ENCODE measurements at regions not wholly inside any gene's neighbourhood (a gene's known extent, or its start where the extent isn't known, plus 50 kb on each side); places are given as distances from the start of the nearest gene placed in this dataset.

DNA sequence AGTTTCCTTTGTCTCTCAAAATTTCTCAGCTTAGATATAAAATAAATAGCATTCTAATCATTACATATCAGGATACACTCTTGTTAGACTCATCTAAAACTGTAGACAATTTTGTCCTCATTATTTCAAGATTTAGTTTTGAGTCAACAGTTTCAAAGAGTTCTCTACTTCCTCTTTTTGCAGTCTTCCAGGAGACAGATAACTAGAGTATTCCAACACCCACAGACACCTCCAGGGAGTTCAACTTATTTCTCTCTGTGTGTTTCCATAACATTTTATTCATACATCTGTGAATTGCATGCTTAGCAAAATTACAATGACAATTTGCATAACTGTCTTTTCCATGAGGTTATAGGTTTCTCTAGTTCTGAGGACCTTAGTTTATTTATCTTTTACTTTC, 166.6 kb upstream of the HNMT start:
- Histone ChIP-seq H3K27ac (no peak overlapping the region), H3K4me3 (no peak overlapping the region), H3K36me3 (no peaks in the 10 kb centered on the region), H3K27me3 (no peaks in the 10 kb centered on the region), H3K9me3 (ENCODE audit: low read depth) (no peaks in the 10 kb centered on the region), H3K4me1 (ENCODE audit: low read depth) (no peaks in the 10 kb centered on the region)
- DNase-seq (ENCODE audit: low read depth in 1 of 2, low spot score in 1 of 2), result no peak
- TF ChIP-seq, protein P1, sequence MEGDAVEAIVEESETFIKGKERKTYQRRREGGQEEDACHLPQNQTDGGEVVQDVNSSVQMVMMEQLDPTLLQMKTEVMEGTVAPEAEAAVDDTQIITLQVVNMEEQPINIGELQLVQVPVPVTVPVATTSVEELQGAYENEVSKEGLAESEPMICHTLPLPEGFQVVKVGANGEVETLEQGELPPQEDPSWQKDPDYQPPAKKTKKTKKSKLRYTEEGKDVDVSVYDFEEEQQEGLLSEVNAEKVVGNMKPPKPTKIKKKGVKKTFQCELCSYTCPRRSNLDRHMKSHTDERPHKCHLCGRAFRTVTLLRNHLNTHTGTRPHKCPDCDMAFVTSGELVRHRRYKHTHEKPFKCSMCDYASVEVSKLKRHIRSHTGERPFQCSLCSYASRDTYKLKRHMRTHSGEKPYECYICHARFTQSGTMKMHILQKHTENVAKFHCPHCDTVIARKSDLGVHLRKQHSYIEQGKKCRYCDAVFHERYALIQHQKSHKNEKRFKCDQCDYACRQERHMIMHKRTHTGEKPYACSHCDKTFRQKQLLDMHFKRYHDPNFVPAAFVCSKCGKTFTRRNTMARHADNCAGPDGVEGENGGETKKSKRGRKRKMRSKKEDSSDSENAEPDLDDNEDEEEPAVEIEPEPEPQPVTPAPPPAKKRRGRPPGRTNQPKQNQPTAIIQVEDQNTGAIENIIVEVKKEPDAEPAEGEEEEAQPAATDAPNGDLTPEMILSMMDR (IDR thresholded peaks at IDR 0.05; ENCODE audit: low read depth, low read length), result no peak

GRCh38 chr2:137799600-137799999, 164.7 kb upstream of the HNMT start:
- no peak overlapping the region for H3K27ac ChIP-seq
- H3K36me3 ChIP-seq, result no peaks in the 10 kb centered on the region
- H3K4me1 ChIP-seq (ENCODE audit: low read depth), result no peaks in the 10 kb centered on the region
- TF ChIP-seq, protein P1 (IDR thresholded peaks at IDR 0.05; ENCODE audit: low read depth, low read length), result no peak
- no peak for DNase-seq (ENCODE audit: low read depth in 1 of 2, low spot score in 1 of 2)
- no peaks in the 10 kb centered on the region for H3K27me3 ChIP-seq
- no peaks in the 10 kb centered on the region for H3K9me3 ChIP-seq (ENCODE audit: low read depth)
- H3K4me3 ChIP-seq, result no peak overlapping the region

DNA sequence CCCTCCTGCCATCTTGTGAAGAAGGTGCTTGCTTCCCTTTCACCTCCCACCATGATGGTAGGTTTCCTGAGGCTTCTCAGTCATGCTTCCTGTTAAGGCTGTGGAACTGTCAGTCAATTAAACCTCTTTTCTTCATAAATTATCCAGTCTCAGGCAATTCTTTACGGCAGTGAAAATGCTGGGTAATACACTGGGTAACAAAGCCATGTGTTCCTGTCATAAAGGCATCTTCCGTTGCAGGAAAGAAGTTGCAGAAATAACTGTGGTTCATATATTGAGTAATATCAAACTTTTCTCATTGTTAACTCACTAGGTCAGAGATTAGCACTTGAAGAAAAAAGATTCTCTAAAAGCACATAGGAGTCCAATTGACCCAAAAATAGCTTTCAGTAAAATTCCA, 163.9 kb upstream of the HNMT start:
- no peak for DNase-seq (ENCODE audit: low read depth in 1 of 2, low spot score in 1 of 2)

DNA sequence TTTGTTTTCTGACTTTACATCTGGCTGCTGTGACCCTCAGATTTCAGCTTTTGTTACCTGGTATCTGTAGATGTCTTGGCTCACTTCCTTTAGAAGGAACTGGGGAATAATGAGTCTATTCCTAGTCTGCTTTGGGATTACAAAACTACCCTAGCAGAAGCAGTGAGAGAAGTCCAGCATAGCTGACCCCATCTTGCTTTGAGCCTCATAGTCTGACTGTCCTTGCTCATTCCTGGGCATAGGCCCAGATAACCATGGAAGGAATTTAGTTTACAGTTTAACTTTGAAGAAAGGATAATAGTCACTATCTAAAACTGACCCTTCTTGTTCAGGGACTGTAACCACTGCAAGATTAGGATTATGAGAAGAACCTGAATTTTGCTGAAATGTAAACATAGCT, 163.0 kb upstream of the HNMT start:
- no peak overlapping the region for H3K27ac ChIP-seq
- H3K9me3 ChIP-seq (ENCODE audit: low read depth), result no peaks in the 10 kb centered on the region
- no peak for DNase-seq (ENCODE audit: low read depth in 1 of 2, low spot score in 1 of 2)
- no peaks in the 10 kb centered on the region for H3K4me1 ChIP-seq (ENCODE audit: low read depth)
- no peaks in the 10 kb centered on the region for H3K27me3 ChIP-seq
- no peak overlapping the region for H3K4me3 ChIP-seq
- TF ChIP-seq, protein P1 (IDR thresholded peaks at IDR 0.05; ENCODE audit: low read depth, low read length), result no peak
- no peaks in the 10 kb centered on the region for H3K36me3 ChIP-seq

More for the DNA sequence above, 163.9 kb upstream of the HNMT start:
- H3K9me3 ChIP-seq (ENCODE audit: low read depth), result no peaks in the 10 kb centered on the region
- H3K4me1 ChIP-seq (ENCODE audit: low read depth), result no peaks in the 10 kb centered on the region
- H3K27me3 ChIP-seq, result no peaks in the 10 kb centered on the region
- no peak overlapping the region for H3K4me3 ChIP-seq
- H3K27ac ChIP-seq, result no peak overlapping the region
- no peaks in the 10 kb centered on the region for H3K36me3 ChIP-seq
- TF ChIP-seq, protein P1 (IDR thresholded peaks at IDR 0.05; ENCODE audit: low read depth, low read length), result no peak

DNA sequence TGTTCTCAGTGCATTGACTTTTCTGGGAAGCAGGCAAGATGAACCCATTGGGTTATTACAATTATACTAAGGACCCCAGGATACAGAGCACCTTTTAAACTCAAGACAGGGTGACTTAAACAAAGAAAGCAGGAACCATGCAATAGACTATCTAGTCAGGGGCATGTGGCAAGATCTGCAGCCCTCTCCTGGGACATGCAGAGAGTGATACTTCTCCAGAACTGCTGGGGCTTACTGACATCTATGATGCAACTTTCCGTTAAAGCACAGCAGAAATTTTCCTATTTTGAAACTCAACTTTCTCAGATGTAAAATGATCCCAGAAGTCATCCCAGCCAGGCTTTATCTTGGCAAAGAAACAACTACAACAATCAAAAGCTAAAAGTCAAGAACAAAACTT, 162.2 kb upstream of the HNMT start:
- Histone ChIP-seq H3K36me3 (no peaks in the 10 kb centered on the region), H3K27me3 (no peaks in the 10 kb centered on the region), H3K4me1 (ENCODE audit: low read depth) (no peaks in the 10 kb centered on the region), H3K27ac (no peak overlapping the region), H3K9me3 (ENCODE audit: low read depth) (no peaks in the 10 kb centered on the region), H3K4me3 (no peak overlapping the region)
- DNase-seq (ENCODE audit: low read depth in 1 of 2, low spot score in 1 of 2), result no peak
- TF ChIP-seq, protein P1 (IDR thresholded peaks at IDR 0.05; ENCODE audit: low read depth, low read length), result no peak
